ENCODE measurements at regions not wholly inside any gene's neighbourhood (a gene's known extent, or its start where the extent isn't known, plus 50 kb on each side); places are given as distances from the start of the nearest gene placed in this dataset.

GRCh38 chr10:28930514-28931495, 253.5 kb downstream of the BAMBI start:
- no peak for DNase-seq

- no peak for DNase-seq
Observed at GRCh38 chr10:28935061-28935460, 257.7 kb downstream of the BAMBI start.

GRCh38 chr10:28937959-28938358, 260.6 kb downstream of the BAMBI start:
- DNase-seq: no peak

- no peak for DNase-seq
Observed at GRCh38 chr10:28938745-28939144, 261.4 kb downstream of the BAMBI start.

DNA sequence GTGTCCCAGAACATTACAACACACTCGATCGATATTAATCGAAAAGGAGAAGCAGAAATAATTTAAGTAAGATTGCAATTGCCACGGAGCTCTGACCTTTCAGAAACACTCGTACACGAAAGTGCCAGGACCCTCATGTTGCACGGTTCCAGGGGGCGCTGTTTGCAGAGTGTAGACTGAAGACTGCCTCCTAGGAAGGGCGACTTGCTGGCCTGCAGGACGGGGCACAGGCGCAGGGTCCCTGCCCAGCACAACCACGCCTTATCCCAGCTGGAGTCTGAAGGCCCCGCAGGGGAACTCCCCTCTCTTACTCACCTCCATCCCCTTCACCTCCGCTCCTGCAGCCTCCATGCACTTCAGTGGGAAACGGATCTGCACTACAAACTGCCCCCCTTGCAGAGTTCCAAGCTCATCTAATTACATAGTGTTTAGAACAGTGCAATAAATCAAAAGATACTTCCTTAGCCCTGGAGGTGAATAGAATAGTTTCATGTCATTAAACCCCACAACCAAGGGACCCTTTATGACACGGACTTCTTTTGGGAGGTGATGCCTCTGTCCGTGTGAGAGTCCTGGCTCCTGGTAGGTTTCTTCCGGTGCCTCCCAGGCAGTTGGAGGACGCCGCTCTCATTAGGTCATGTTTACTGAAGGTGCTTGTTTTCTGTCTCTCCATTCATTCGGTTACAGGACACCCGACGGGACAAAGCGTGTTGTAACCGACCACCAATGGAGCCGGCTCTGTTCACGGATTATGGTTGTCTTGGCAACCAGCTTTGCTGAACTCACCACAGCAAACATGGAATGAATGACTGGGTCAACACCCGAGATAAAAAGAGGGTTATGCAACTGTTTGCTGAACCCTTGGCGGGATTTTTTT, 262.2 kb downstream of the BAMBI start:
- DNase-seq: peak; percentile 64

DNA sequence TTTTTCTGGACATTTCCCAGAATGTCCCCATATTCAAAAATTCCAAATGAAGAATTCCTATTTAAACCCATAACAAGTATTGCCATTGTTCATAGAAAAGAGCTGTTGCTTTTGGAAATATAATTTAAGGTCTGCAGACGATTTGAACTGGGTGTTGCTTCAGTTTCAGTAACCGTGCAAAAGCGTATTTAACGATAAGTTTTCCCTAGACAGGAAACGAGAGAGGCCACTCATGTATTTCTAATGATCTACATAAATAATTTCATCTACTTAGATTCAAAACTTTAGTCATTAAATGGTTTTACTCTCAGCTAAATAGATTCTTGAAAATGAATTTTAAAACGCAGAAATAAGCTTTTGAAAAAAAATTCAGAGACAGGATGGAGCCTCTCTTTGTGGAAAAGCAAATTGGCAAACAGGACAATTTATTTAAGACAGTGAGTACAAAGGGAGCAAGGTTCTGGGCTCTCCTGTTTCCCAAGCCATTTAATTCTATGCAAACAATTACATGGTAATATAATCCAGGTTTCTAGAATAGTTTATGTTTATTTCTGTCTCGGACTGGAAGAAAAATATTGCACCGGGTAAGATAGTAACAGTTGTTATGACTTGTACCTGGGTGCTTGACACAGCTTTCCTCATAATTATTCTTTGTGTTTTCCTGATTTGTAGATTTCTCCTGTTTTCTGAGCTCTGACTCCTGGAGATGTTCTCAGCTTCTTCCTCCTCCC, 263.0 kb downstream of the BAMBI start:
- DNase-seq: no peak

DNA sequence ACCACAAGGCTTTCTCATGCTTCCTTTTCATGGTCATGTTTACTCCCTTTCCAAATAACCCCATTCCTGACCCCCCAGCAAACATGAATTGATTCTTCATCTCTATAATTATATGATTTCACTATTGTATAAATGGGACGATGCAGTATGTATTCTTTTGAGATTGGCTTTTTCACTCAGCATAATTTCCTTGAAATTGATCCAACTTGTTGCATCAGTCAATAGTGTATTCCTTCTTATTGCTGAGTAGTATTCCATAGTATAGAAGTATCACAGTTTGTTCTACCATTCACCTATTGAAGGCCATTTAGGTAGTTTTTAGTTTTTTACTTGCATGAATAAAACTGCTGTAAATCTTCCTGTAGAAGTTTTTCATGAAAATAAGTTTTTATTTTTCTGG, 264.7 kb downstream of the BAMBI start:
- DNase-seq: no peak

DNA sequence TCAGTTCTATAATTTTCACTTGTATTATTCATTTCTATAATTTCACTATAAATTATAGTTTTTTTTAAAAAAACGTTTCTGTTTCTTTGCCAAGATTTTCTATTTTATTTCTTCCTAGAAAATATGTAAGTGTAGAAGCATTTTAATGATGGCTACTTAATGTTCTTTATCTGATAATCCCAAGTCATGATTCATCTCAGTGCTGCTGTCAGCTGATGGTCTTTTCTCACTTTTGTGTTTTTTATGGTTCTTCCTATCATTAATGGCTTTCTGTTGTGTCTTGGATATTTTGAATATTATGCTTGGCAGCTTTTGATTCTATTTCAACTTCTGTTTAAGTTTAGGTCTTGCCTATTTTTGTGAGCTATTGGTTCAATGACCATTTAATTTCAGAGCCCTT, 268.6 kb downstream of the BAMBI start:
- DNase-seq: no peak

GRCh38 chr10:28946479-28946878, 269.2 kb downstream of the BAMBI start:
- DNase-seq: no peak

DNA sequence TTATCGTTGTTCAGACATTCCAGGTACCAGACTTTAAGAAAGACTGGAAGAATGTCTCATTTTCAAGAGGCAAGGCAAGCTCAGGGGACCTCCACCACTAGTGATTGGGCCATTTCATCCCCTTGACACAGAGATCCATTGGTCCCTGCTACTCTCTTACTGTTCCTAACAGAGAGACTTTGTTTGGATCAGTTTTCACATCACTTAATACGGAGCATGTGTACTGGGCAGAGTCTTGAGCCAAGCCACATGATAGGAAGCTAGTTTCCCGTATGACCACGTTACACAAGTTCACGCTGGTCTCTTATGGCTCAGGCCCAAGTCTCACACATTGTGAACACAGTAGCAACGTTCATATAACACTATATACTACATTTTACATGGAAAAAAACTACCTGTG, 269.9 kb downstream of the BAMBI start:
- peak; percentile 67 for DNase-seq

DNA sequence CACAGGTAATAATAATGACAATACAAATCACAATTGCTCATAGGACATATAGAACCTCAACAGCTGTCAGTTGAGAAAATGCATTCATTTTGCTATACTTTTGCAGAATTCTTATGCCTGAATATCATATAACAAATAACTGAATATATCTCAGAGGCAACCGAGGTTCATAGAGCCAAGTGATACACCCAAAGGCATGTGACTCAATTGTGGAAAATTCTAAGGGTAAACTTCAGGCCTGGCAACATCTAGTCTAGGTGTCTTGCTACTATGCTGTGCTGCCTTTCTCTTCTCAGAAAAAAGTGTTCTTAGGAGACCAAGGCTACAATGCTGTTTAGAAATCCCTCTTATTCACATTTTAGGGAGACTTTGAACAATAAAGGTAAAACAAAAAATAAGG, 270.7 kb downstream of the BAMBI start:
- no peak for DNase-seq

GRCh38 chr10:28949005-28950004, 272.0 kb downstream of the BAMBI start:
- no peak for DNase-seq

DNA sequence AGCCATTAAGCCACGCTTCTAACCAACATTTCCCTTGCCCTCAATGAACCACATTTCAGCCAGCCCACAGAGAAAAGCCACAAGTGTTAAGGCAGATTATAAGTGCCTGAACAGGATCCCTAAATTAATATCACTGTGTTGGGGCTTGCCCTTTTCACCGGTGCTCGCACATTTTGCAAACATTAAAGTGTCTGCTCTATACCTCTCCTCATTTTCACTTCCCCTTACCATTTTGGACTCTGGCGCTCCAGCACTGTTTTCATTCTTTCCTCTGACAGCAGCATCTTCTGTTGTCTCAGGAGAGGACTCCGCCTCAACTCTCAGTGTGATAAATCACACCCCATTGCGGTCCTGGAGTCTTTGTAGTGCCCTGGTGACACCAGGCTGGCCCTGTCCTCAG, 274.2 kb downstream of the BAMBI start:
- DNase-seq: no peak

- DNase-seq: no peak
Observed at GRCh38 chr10:28952523-28952922, 275.2 kb downstream of the BAMBI start.

DNA sequence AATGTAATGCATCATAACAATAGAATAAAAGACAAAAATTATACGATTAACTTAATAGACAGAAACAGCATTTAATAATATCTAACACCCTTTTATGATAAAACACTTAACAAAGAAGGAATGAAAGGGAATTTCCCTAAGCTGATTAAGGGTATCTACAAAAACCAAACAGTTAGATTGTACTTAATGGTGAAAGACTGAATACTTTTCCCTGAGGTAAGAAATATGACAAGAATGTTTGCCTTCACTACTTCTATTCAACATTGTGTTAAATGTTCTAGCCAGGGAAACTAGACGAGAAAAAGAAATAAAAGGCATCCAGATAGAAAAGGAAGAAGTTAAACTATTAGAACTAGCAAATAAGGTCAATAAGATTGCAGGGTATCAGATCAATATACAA, 276.9 kb downstream of the BAMBI start:
- DNase-seq: no peak

- no peak for DNase-seq
Observed at GRCh38 chr10:28958468-28958867, 281.1 kb downstream of the BAMBI start.

DNA sequence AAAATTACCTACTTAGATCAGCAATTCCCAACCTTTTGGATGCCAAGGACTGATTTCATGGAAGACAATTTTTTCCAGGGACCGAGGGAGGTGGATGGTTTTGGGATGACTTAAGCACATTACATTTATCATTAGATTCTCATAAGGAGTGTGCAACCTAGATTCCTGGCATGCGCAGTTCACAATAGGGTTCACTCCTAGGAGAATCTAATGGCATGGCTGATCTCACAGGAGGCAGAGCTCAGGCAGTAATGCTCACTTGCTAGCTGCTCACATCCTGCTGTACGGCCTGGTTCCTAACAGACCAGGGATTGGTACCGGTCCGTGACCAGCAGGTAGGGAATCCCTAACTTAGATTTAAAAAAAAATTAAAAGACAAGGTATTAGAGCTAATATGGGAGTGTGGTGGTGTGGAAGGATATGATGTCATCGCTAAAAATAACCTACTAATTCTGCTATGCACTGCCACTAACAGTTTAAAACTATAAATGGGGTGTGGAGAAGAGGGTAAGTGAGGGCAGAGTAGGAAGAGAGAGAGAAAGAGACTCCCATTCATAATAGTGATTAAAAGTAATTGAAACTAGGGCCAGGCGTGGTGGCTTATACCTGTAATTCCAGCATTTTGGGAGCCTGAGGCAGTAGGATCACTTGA, 282.7 kb downstream of the BAMBI start:
- DNase-seq: no peak

GRCh38 chr10:28962768-28963167, 285.4 kb downstream of the BAMBI start:
- DNase-seq: no peak

DNA sequence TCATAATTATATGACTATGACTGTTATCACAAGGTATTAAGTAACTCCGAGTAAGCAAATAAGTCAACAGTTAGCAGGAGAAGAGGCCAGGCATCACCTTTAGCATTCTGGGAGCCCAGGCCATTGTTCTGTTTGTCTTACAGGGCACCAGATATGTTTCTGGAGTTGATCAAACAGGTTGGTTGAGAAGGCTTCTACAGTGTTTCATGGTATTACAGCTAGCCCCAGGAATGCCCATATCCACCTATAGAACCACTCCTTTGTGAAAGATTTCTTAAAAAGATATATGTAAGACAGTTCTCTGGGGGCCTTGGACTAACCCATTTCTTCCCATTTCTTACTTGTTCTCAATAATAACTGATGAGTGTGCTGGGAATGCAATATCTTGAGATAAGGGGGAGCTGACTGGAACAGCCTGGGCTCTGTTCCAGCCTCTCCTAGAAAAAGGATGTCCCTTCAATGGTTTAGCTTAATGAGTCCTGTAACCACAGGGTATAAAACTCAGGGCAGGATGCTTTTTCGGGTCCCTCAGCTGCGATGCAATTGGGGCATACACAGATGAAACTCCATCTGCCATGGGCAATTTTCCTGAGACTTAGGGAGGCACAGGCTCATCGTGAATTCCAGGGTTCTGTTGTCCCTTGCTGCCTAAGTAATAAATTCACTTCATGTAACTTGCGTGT, 286.4 kb downstream of the BAMBI start:
- no peak for DNase-seq

DNA sequence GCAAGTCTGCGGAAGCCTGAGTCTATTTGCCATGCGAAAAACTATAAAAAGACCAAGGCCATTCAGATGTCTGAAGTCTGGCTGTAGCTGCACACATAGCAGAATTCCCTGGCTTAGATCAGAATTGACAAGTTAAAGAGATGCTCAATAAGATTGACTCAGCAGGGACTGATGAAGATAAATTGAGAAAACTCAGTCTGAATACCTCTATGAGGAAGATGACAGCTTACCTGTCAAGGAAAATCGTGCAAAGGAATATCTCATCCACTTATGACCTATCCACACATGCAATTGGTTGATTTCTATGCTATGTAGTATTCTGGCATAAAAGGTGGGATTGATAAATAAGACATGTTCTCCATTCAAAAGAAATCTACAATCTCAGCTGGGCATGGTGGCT, 288.6 kb downstream of the BAMBI start:
- DNase-seq: no peak

GRCh38 chr10:28967031-28967430, 289.7 kb downstream of the BAMBI start:
- no peak for DNase-seq

All from right hindlimb (tissue), 1 donor.